NT2/D1 (cell line): ENCODE measurements at regions not wholly inside any gene's neighbourhood (a gene's known extent, or its start where the extent isn't known, plus 50 kb on each side); places are given as distances from the start of the nearest gene placed in this dataset.

Source experiments
- YY1 ChIP-seq: IDR thresholded peaks from 2 replicates; pipeline ENCODE4 v1.6.1; 2011; ENCODE audit not compliant: insufficient read length, insufficient read depth
- ZNF274 ChIP-seq: IDR thresholded peaks from 2 replicates; pipeline ENCODE4 v1.6.1; 2011; ENCODE audit warnings: mild to moderate bottlenecking, low read depth, low read length

DNA sequence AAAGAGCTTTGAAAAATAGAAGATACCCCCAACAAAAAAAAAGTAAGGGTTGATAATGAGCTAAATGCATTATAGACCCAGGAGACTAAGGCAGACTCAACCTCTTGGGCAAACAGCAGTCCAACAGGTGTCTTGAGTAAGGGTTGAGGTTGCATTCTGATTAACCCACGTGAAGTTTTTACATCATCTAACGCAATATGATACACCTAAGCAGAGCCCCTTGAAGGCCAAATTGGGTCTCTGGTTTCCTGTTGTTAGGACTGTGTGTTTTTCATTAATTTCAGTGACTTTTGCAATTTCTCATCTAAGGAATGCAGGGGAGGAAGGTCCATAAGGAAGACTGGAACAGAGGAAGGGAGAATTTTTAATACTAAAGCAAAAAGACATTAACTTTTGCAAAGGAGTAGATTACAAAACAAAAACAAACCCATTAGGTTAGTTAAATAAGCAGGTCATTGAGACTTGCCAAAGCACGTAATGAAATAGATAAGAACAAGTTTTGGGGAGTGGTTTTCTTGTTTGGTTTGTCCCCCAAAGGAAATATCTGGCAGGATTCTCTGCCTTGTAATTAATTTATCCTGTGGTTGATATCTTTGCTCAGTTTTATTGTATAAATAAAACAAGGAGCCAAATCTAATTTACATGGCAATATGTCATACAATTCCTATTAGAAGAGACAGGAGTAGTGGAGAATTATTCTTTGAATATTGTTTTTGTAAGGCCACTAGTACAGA, 244.3 kb downstream of the ETAA1 start:
- TF ChIP-seq YY1: no peak
- TF ChIP-seq ZNF274: no peak
